ENCODE measurements at regions not wholly inside any gene's neighbourhood (a gene's known extent, or its start where the extent isn't known, plus 50 kb on each side); places are given as distances from the start of the nearest gene placed in this dataset.

GRCh38 chr11:33449798-33450197, 192.6 kb downstream of the HIPK3 start:
- TF ChIP-seq CTCF (IDR thresholded peaks at IDR 0.05) (no peak), POLR2A (IDR thresholded peaks at IDR 0.05) (no peak)

Measured in uterus (tissue), 2 donors.